Thoracic aorta (tissue), 2 donors: ENCODE measurements at regions not wholly inside any gene's neighbourhood (a gene's known extent, or its start where the extent isn't known, plus 50 kb on each side); places are given as distances from the start of the nearest gene placed in this dataset.

ENCODE experiments used
- ATAC-seq: fragments of 150-250 bp; one replicate; pipeline ENCODE4 v1.8.0; 2017; ENCODE audit warnings: low read depth; ENCODE audit not compliant: insufficient number of reproducible peaks, low FRiP score
- DNase-seq: peaks from one replicate; pipeline ENCODE4 v3.0.0-alpha.2; 2020; ENCODE audit warnings: low spot score
- H3K27ac ChIP-seq, 2 donors: fragments of 200-600 bp; sonication (generic); 1 replicate in 1 of 2; 2 replicates in 1 of 2; pipeline ENCODE4 v1.5.1; 2016; ENCODE audit warnings: mild to moderate bottlenecking in 2 of 2, moderate library complexity in 2 of 2
- H3K27me3 ChIP-seq: fragments of 200-600 bp; sonication (generic); replicated peaks from 2 replicates; pipeline ENCODE4 v1.6.0; 2016; ENCODE audit warnings: mild to moderate bottlenecking; ENCODE audit not compliant: insufficient read depth
- H3K36me3 ChIP-seq: fragments of 200-600 bp; sonication (generic); one replicate; pipeline ENCODE4 v1.5.1; 2016
- H3K4me1 ChIP-seq, 2 donors: fragments of 200-600 bp; sonication (generic); 1 replicate in 1 of 2; 2 replicates in 1 of 2; pipeline versions ENCODE4 v1.5.1 to v1.6.0; 2016; ENCODE audit warnings: low read depth in 2 of 2, mild to moderate bottlenecking in 1 of 2; ENCODE audit not compliant: control insufficient read depth in 1 of 2
- H3K4me3 ChIP-seq: fragments of 200-600 bp; sonication (generic); 2 replicates; pipeline ENCODE4 v1.5.1; 2016; ENCODE audit warnings: mild to moderate bottlenecking
- H3K9me3 ChIP-seq: fragments of 200-600 bp; sonication (generic); 2 replicates; pipeline ENCODE4 v1.5.1; 2016
- TF ChIP-seq, protein P1 (sequence below): fragments of 200-600 bp; sonication (generic); IDR thresholded peaks from one replicate; pipeline ENCODE4 v1.5.1; 2019; ENCODE audit warnings: antibody characterized with exemption

DNA sequence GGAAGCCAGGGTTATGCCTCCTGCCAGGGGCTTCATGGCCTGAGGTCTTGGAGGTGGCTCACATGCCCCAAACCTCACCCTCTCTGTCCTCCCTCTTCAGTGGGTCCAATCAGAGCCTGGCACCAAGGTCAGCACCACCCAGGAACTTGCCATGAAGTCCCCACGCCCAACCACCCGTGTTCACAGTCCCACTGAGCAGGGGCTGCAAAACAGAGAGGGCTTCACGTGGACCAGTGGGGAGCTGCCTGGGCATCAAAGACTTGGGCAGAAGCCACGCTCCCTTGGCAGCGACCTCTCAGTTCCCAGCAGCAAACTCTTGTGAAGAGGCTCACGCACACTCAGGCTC, 425.8 kb upstream of the B3GAT1 start:
- H3K36me3 ChIP-seq: no peaks in the 10 kb centered on the region
- DNase-seq (no peak), ATAC-seq (no peak)
- no peaks in the 10 kb centered on the region for H3K4me1 ChIP-seq
- H3K27me3 ChIP-seq: no peaks in the 10 kb centered on the region
- TF ChIP-seq, protein P1, sequence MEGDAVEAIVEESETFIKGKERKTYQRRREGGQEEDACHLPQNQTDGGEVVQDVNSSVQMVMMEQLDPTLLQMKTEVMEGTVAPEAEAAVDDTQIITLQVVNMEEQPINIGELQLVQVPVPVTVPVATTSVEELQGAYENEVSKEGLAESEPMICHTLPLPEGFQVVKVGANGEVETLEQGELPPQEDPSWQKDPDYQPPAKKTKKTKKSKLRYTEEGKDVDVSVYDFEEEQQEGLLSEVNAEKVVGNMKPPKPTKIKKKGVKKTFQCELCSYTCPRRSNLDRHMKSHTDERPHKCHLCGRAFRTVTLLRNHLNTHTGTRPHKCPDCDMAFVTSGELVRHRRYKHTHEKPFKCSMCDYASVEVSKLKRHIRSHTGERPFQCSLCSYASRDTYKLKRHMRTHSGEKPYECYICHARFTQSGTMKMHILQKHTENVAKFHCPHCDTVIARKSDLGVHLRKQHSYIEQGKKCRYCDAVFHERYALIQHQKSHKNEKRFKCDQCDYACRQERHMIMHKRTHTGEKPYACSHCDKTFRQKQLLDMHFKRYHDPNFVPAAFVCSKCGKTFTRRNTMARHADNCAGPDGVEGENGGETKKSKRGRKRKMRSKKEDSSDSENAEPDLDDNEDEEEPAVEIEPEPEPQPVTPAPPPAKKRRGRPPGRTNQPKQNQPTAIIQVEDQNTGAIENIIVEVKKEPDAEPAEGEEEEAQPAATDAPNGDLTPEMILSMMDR: no peak
- H3K4me3 ChIP-seq: no peak overlapping the region
- H3K9me3 ChIP-seq: no peaks in the 10 kb centered on the region
- H3K27ac ChIP-seq: no peak overlapping the region

DNA sequence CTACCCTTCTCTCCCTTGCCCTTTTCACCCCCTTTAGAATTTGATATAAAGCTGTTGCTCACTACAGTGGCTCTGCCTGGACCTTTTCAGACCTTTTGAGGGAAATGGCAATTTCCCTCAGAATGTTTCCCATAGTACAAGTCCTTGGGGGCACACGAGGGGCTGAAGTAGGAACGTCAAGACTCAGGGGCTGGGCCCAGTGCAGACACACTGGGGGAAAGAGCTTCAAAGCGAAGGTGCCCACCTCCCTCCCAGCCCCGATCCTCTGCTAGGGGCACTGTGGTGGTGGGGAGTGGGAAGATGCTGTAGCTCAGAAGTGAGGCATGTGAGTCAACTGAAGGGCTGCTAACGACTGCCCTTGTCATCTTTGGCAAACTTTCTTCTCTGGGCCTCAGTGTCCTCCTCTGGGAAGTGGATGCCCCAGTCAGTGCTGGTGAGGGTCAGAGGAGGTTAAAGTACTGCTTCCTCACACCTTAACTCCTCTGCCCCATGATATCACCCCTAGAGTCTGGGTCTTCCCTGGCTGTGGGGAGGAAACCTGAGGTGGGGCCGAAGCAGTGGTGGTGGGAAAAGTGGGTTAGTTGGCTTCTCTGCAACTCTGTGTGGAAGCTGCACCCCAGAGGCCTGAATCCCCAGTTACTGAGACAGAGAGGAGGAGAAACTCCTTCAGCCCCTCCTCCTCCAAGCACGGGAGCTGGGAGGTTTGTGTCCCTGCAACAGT, 425.3 kb upstream of the B3GAT1 start:
- TF ChIP-seq, protein P1: no peak
- H3K36me3 ChIP-seq: no peaks in the 10 kb centered on the region
- H3K4me1 ChIP-seq: no peaks in the 10 kb centered on the region
- no peak overlapping the region for H3K4me3 ChIP-seq
- no peaks in the 10 kb centered on the region for H3K9me3 ChIP-seq
- ATAC-seq (no peak), DNase-seq (no peak)
- H3K27ac ChIP-seq: no peak overlapping the region
- H3K27me3 ChIP-seq: no peaks in the 10 kb centered on the region

DNA sequence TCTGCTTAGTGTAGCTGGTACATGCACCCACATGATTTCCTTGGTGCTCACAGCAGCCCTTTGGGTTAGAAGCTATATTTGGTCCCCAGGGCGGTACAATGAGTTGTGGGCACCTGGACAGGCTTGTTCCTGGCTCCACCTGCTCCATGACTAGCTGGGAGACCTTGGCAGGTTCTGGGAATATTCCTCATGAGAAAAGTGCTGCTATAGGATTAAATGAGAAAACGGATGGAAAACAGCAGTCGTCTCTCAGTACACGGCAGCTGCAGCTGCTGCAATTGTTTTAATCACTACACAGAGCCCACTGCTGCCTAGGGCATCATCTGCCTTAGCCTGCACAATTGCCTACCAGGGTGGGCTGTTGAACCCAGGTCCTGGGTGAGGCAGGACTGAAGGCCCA, 424.5 kb upstream of the B3GAT1 start:
- TF ChIP-seq, protein P1: no peak
- no peak for DNase-seq

DNA sequence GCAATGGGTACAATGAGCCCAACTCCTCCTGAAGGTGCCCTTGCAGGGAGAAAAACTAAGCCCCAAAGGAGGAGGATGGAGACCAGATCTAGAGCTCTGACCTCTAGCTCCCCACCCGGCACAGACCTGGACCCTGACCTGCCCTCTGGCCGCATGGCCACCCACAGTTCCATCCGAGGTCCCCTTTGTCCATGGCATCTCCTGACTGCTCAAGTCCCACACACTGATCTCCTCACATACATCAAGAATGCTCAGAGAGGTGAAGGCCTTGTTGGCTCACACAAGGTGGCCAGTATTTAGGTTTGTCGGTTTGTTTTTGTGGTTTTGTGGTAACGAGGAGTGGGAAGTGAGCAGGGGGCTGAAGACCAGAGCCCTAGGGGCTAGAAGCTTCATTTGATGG, 423.5 kb upstream of the B3GAT1 start:
- Histone ChIP-seq H3K36me3 (no peaks in the 10 kb centered on the region), H3K27me3 (no peaks in the 10 kb centered on the region), H3K4me3 (no peak overlapping the region), H3K9me3 (no peaks in the 10 kb centered on the region), H3K4me1 (no peaks in the 10 kb centered on the region), H3K27ac (no peak overlapping the region)
- TF ChIP-seq, protein P1: no peak
- DNase-seq (no peak), ATAC-seq (no peak)

More for the DNA sequence above, 424.5 kb upstream of the B3GAT1 start:
- Histone ChIP-seq H3K27me3 (no peaks in the 10 kb centered on the region), H3K4me3 (no peak overlapping the region), H3K36me3 (no peaks in the 10 kb centered on the region), H3K27ac (no peak overlapping the region), H3K4me1 (no peaks in the 10 kb centered on the region), H3K9me3 (no peaks in the 10 kb centered on the region)
- no peak for ATAC-seq

DNA sequence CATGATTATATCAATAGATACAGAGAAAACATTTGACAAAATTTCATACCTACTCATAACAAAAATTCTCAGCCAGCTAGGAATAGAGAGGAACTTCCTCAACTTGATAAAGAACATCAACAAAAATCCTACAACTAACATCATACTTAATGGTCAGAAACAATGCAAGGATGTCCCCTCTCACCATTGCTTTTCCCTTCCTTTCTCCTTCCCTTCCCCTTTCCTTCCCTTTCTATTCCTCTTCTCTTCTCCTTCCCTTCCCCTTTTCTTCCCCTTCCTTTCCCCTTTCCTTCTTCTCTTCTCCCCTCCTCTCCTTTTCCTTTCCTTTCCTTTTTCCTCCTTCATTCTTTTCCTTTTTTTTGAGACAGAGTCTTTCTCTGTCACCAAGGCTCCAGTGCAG, 418.3 kb upstream of the B3GAT1 start:
- ATAC-seq (no peak), DNase-seq (no peak)
- TF ChIP-seq, protein P1: no peak
- H3K4me3 ChIP-seq: no peak overlapping the region
- no peak overlapping the region for H3K27ac ChIP-seq
- no peaks in the 10 kb centered on the region for H3K4me1 ChIP-seq
- H3K27me3 ChIP-seq: no peaks in the 10 kb centered on the region
- H3K9me3 ChIP-seq: no peaks in the 10 kb centered on the region
- H3K36me3 ChIP-seq: no peaks in the 10 kb centered on the region
